ENCODE measurements at regions not wholly inside any gene's neighbourhood (a gene's known extent, or its start where the extent isn't known, plus 50 kb on each side); places are given as distances from the start of the nearest gene placed in this dataset.

DNA sequence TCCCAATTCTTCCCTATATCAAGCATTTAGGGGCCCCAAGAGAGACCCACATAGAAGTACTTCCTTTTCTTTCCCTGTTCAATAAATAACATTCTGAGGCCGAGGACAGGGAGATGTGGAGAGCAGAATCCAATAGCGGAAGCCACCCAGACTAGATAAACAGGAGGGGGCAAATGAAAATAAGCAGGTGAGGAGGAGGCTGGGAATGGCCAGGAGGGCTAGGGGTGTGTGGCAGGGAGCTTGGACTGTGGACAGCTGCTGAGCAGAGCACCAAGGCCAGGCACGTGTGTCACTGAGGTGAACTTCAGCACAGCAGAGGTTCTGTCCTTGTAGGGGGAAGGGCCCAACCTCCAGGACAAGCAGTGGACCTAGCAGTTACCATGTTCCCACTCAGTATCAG is 339.2 kb downstream of the FOXA2 start:
- Mint-ChIP-seq H3K9me3 (peaks cover 10% of the 10 kb centered on the region), H3K4me3 (no peak overlapping the region), H3K4me1 (ENCODE audit: low read depth) (no peaks in the 10 kb centered on the region), H3K27me3 (ENCODE audit: low read depth) (no peaks in the 10 kb centered on the region), H3K36me3 (ENCODE audit: insufficient read depth) (no peaks in the 10 kb centered on the region)
- ATAC-seq (no peak), DNase-seq (no peak)

DNA sequence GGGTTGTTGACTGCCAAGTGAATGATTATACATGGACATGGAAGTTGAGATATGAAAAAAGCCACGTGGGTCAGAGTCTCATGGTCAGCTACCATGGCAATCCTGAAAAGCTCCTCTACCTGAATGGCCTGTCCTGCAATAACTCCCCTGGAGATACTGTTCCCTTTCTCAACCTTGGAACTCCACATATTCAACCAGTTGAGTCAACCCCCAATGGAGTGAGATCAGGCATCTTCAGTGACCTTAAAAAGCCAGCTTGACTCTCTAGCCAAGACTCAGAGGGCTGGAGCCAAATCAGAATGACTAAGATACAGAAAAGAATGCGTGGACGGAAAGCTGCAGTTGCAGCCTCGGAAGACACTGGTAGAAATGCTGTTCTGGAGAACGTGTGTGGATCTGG is 341.3 kb downstream of the FOXA2 start:
- no peaks in the 10 kb centered on the region for H3K27me3 Mint-ChIP-seq (ENCODE audit: low read depth)
- H3K36me3 Mint-ChIP-seq (ENCODE audit: insufficient read depth): no peaks in the 10 kb centered on the region
- DNase-seq: no peak
- peaks cover 14% of the 10 kb centered on the region for H3K9me3 Mint-ChIP-seq
- H3K4me1 Mint-ChIP-seq (ENCODE audit: low read depth): no peaks in the 10 kb centered on the region
- no peak for ATAC-seq
- H3K4me3 Mint-ChIP-seq: no peak overlapping the region

DNA sequence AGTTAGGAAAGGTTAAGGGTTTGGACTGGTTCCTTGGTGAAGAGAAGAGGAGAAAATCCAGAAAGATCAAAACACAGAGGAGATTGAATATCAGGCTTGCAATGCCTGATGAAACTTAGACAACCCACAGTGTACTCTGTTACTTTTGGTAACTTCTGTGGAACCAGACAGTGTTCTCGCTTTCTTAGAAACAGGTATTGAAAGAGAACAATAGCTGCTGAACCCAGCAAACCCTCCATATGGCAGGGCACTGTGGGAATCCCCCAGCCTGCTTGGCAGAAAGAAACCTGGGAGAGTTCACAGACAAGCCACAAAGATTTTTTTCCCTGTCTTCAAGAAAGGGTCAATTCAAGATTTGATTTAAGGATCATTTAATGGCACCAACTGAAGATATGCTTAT is 342.8 kb downstream of the FOXA2 start:
- Mint-ChIP-seq H3K9me3 (peaks cover 12% of the 10 kb centered on the region), H3K4me3 (no peak overlapping the region), H3K4me1 (ENCODE audit: low read depth) (no peaks in the 10 kb centered on the region), H3K36me3 (ENCODE audit: insufficient read depth) (no peaks in the 10 kb centered on the region), H3K27me3 (ENCODE audit: low read depth) (no peaks in the 10 kb centered on the region)
- DNase-seq (no peak), ATAC-seq (no peak)

DNA sequence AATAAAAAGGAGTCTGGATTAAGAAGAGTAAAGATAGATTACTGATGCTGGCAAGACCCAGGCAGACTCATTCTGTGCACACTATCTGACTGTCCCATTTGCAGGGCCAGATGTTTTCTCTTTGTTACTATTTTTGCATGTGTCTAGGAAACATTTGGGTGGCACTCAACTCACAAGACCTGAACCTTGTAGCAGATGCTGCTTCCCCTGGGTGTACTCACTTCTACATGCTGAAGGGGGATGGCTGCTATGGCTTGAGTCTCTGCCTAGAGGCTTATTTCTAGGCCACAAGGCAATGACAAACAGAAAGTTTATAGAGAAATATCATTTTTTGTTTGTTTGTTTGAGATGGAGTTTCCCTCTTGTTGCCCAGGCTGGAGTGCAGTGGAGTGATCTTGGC is 351.4 kb downstream of the FOXA2 start:
- Mint-ChIP-seq H3K4me1 (ENCODE audit: low read depth) (no peaks in the 10 kb centered on the region), H3K36me3 (ENCODE audit: insufficient read depth) (no peaks in the 10 kb centered on the region), H3K9me3 (no peaks in the 10 kb centered on the region), H3K4me3 (no peak overlapping the region), H3K27me3 (ENCODE audit: low read depth) (no peaks in the 10 kb centered on the region)
- ATAC-seq (no peak), DNase-seq (no peak)

DNA sequence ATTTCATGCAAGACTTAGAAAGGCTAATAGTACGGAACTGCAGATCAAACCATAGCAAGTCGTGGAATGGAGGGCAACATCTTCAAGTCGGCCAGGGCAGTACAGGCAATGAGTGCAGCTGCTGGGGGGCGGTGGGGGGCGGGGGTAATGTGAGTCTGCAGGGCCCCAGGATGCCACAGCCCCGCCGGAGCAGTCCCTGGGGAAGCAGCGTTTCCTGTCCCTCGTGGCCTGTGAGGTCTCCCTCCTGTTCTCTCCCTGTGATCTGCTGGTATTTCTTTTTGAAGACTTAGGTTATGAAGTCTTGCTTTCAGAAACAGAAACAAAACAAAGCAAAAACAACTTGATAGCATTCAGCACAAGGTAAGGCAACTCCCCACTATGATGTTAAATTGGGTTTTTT is 351.9 kb downstream of the FOXA2 start:
- Mint-ChIP-seq H3K36me3 (ENCODE audit: insufficient read depth) (no peaks in the 10 kb centered on the region), H3K27me3 (ENCODE audit: low read depth) (no peaks in the 10 kb centered on the region), H3K4me3 (no peak overlapping the region), H3K4me1 (ENCODE audit: low read depth) (no peaks in the 10 kb centered on the region), H3K9me3 (no peaks in the 10 kb centered on the region)
- DNase-seq (no peak), ATAC-seq (no peak)

DNA sequence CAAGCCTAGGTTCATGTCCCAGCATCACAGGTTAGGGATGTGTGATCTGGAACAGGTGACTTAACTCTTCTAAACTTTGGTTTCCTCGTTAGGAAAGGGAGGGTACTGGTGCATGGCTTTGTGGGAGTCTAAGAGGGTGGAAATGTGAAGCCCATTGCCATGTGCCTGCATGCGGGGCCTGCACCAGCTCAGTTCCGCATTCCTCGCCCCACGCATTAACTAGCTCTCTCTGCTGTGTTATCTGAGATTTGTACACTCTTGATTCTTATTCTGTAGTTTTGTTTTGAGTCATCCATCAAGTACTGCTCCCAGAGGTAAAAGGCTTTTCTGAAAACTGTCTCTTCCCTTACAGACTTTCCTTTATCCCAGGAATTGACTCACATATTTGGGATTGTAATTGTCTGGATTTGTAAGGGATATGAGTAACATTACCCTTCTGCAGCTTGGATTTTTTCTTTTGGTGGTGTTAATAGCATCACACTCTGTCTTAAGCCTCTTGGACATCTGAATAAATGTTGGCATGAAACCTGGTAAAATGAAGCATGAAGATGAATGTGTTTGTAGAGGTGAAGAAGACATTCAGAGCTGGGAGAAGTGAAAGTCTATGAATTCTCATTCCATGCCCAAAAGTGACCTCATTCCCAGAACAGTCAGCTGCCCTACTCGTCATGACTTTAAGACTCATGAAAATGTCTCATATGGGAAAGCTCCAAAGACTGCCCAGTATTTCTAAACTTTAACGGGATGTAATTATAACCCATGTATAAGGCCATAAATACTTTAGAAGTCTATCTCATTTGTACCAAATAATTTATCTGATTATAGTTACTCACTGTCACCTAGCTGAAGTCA is 357.3 kb downstream of the FOXA2 start:
- Mint-ChIP-seq H3K4me3 (no peak overlapping the region), H3K4me1 (ENCODE audit: low read depth) (no peaks in the 10 kb centered on the region), H3K36me3 (ENCODE audit: insufficient read depth) (no peaks in the 10 kb centered on the region), H3K9me3 (peaks cover 5% of the 10 kb centered on the region), H3K27me3 (ENCODE audit: low read depth) (no peaks in the 10 kb centered on the region)
- DNase-seq (no peak), ATAC-seq (no peak)

DNA sequence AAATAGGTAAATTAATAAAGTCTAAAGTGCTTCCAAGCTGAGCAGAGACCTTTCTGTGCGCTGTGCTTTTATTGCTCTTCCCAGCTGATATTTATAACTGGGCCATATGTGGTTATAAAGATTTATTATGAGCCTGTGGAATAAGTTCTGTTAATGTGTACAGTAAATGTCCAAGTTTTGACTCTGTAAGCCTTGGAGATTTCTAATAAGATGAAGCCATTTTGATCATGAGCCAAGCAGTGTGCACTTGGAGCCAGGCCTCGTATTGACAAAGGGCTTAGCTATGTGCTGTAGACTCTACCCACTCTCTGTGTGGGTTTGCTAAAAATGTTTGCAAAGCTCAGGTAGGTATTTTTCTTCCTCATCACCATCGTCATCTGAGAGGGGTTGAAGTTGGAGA is 361.1 kb downstream of the FOXA2 start:
- no peak overlapping the region for H3K4me3 Mint-ChIP-seq
- H3K36me3 Mint-ChIP-seq (ENCODE audit: insufficient read depth): no peaks in the 10 kb centered on the region
- H3K9me3 Mint-ChIP-seq: peaks cover 5% of the 10 kb centered on the region
- no peaks in the 10 kb centered on the region for H3K27me3 Mint-ChIP-seq (ENCODE audit: low read depth)
- no peaks in the 10 kb centered on the region for H3K4me1 Mint-ChIP-seq (ENCODE audit: low read depth)
- no peak for DNase-seq
- ATAC-seq: no peak

DNA sequence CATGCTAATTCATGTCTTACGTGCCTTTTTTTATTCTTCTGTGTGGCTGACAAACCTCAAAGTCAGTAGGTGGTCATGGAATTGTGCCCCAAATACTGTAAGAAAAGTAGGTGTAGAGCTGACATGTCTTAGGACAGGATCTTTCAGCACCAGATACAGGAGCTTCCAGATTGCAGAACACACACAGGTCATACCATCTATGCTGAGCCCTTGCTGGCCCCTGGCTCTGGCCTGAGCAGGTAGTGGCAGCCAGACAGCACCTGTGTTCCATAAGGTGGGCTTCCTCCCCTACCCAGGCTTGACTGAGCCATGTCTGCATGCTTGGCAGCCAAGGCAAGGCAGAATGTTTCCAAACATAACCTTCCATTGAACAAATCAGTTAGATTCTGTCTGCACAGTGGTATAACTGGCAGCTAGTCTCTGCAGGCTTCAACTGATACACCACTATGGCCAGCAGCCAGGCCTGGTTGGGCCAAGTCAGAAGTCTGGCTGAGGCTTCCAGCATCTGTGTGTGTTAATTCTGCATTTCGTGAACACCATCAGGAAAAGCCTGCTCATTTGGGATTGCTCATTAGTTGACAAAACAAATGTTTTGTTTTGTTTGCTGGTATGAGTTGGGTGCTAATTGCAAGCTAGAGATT is 366.5 kb downstream of the FOXA2 start:
- H3K4me1 Mint-ChIP-seq (ENCODE audit: low read depth): no peaks in the 10 kb centered on the region
- H3K9me3 Mint-ChIP-seq: no peaks in the 10 kb centered on the region
- H3K36me3 Mint-ChIP-seq (ENCODE audit: insufficient read depth): no peaks in the 10 kb centered on the region
- DNase-seq: no peak
- no peak overlapping the region for H3K4me3 Mint-ChIP-seq
- ATAC-seq: no peak
- H3K27me3 Mint-ChIP-seq (ENCODE audit: low read depth): no peaks in the 10 kb centered on the region

DNA sequence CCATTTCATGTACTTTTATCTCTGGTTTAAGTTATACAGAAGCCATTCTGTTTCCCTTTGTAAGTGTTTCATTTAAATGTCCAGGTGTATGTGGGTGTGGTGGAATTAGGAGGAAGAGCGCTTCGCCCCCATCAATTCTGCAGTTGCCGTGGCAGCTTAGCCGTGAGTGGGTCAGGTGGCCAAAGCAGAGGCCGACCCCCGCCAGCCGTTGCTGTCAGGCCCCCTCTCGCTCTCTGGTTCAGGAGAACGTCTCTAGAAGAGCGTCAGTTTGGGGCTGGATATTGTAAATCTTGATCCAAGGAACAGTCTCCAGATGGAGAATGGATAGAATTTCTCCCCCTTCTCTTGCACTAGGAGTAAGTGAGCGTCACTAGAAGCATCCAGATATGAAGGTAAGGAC is 367.4 kb downstream of the FOXA2 start:
- H3K27me3 Mint-ChIP-seq (ENCODE audit: low read depth): no peaks in the 10 kb centered on the region
- DNase-seq (no peak), ATAC-seq (no peak)
- H3K9me3 Mint-ChIP-seq: no peaks in the 10 kb centered on the region
- H3K4me1 Mint-ChIP-seq (ENCODE audit: low read depth): no peaks in the 10 kb centered on the region
- H3K4me3 Mint-ChIP-seq: no peak overlapping the region
- no peaks in the 10 kb centered on the region for H3K36me3 Mint-ChIP-seq (ENCODE audit: insufficient read depth)

DNA sequence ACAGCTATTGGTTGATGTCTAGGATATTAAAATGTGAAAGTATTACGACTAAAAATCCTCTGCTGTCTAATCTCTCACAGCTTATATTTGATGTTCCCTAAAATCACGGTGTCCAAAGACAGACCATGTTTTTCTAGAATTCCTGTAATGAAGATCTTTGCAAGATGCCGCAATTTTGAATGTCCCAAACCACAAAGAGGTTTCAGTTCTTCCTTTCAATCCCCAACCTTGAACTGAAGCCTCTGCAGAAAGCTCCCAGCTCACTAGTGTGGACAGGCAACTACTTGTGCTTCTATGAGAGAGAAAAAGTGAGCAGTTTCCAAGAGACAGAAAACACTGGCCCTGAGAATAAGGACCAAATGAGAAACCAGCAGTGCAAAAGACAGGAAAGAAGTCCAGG is 370.1 kb downstream of the FOXA2 start:
- no peak overlapping the region for H3K4me3 Mint-ChIP-seq
- ATAC-seq (no peak), DNase-seq (no peak)
- H3K27me3 Mint-ChIP-seq (ENCODE audit: low read depth): no peaks in the 10 kb centered on the region
- no peaks in the 10 kb centered on the region for H3K4me1 Mint-ChIP-seq (ENCODE audit: low read depth)
- H3K36me3 Mint-ChIP-seq (ENCODE audit: insufficient read depth): no peaks in the 10 kb centered on the region
- H3K9me3 Mint-ChIP-seq: peaks cover 3% of the 10 kb centered on the region

DNA sequence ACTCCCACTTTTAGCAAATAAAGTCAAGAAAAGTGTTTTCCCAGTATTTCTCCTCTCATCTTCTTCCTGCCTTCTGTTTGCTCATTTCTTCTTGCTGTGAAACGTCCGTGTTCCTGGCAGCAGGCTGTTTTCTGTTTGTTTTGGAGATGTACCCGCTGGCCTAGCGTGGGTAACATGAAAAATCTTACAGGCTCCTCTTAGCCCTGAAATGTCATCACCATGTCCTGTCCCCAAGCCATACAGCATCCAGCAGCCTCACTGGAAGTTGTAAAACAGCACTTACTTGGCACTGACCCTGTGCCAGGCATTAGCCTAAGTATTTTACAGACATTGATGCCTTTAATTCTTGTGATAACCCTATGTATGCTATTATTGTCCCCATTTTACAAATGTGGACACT is 371.1 kb downstream of the FOXA2 start:
- H3K27me3 Mint-ChIP-seq (ENCODE audit: low read depth): no peaks in the 10 kb centered on the region
- H3K9me3 Mint-ChIP-seq: peaks cover 3% of the 10 kb centered on the region
- no peak for DNase-seq
- no peaks in the 10 kb centered on the region for H3K36me3 Mint-ChIP-seq (ENCODE audit: insufficient read depth)
- H3K4me1 Mint-ChIP-seq (ENCODE audit: low read depth): no peaks in the 10 kb centered on the region
- no peak for ATAC-seq
- H3K4me3 Mint-ChIP-seq: no peak overlapping the region

DNA sequence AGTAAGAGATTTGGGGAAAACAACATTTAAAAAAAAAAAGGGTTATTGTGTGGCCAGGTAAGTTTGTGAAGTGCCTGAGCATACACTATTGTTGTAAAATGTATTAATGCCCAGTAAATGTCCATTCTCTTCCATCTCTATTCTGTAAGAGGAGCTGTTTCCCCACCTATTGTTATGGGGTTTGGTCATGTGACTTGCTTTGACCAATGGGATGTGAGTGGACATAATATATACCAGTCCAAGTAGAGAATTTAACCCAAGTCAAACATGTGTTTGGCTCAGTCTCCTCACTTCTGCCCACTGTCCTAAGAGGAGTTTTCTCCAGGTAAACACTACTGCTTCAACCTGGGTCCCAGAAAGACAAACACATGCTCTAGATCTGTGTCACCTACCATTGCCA is 377.1 kb downstream of the FOXA2 start:
- Mint-ChIP-seq H3K4me1 (ENCODE audit: low read depth) (no peaks in the 10 kb centered on the region), H3K36me3 (ENCODE audit: insufficient read depth) (no peaks in the 10 kb centered on the region), H3K27me3 (ENCODE audit: low read depth) (no peaks in the 10 kb centered on the region)

DNA sequence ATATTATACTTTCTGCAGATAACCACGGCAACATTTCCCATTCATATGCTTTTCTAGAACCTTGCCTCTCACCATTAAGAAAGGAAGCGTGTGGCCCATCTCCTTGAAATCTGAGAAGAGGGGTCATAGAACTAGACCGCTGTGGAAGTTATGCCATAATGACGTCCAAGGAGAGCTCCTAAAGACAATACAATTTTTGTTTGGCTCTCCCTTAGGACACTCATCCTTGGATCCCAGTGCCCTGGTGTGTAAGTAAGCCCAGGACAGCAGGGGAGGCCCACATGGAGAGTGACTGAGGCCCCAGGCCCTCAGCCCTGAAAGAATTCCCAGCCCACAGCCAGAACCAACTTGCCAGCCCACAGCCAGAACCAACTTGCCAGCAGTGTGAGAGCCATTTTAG is 379.6 kb downstream of the FOXA2 start:
- DNase-seq (no peak), ATAC-seq (no peak)
- Mint-ChIP-seq H3K4me3 (no peak overlapping the region), H3K9me3 (peaks cover 31% of the 10 kb centered on the region), H3K36me3 (ENCODE audit: insufficient read depth) (no peaks in the 10 kb centered on the region), H3K4me1 (ENCODE audit: low read depth) (no peaks in the 10 kb centered on the region), H3K27me3 (ENCODE audit: low read depth) (no peaks in the 10 kb centered on the region)

More for the DNA sequence above, 377.1 kb downstream of the FOXA2 start:
- DNase-seq: no peak
- Mint-ChIP-seq H3K9me3 (peaks cover 27% of the 10 kb centered on the region), H3K4me3 (no peak overlapping the region)
- ATAC-seq: no peak

DNA sequence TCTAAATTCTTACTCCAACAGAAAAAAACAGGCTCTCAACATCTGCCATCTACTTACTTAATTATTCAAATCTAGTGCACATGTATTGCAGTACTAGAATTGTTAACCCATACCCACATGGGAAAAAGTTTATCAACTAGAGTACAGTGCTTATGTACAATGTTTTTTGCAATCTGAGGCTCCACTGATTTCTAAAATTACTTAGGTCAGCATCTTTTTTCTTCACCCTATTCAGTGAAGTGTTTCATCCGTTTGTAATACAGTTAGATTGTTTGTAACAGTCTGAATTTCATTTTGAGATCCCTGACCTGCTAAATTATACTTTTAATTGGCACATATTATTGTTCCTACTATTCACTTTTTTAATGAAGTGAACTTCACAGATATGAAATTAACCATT is 402.2 kb downstream of the FOXA2 start:
- Mint-ChIP-seq H3K27me3 (ENCODE audit: low read depth) (no peaks in the 10 kb centered on the region), H3K4me3 (no peak overlapping the region), H3K4me1 (ENCODE audit: low read depth) (no peaks in the 10 kb centered on the region), H3K9me3 (peaks cover 9% of the 10 kb centered on the region), H3K36me3 (ENCODE audit: insufficient read depth) (no peaks in the 10 kb centered on the region)
- no peak for ATAC-seq
- DNase-seq: no peak

DNA sequence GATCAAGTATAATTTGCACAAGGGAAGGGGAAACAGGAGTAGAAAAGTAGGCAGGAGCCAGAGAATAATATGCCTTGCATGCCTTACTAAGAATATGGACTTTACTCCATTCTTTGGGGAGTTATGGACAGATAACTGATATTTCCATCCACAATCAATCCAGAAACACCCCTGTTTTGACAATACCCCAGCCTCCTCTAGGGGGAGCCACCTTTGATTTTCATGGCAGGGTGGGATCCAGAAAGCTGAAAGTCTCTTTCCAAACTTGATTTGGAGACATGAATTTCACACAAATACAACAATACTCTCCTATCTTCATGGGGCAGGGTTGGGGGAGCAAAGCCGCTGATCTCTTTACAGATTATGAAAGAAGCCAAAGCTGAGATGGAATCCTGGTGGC is 404.1 kb downstream of the FOXA2 start:
- H3K36me3 Mint-ChIP-seq (ENCODE audit: insufficient read depth): no peaks in the 10 kb centered on the region
- no peaks in the 10 kb centered on the region for H3K4me1 Mint-ChIP-seq (ENCODE audit: low read depth)
- DNase-seq (no peak), ATAC-seq (no peak)
- H3K9me3 Mint-ChIP-seq: peaks cover 15% of the 10 kb centered on the region
- H3K4me3 Mint-ChIP-seq: no peak overlapping the region
- H3K27me3 Mint-ChIP-seq (ENCODE audit: low read depth): no peaks in the 10 kb centered on the region

All from activated T-cell treated with anti-CD3 and anti-CD28 coated beads, Interleukin-2, amount 50 U/mL, for 4 hours (primary cell).